ENCODE measurements at regions not wholly inside any gene's neighbourhood (a gene's known extent, or its start where the extent isn't known, plus 50 kb on each side); places are given as distances from the start of the nearest gene placed in this dataset.

DNA sequence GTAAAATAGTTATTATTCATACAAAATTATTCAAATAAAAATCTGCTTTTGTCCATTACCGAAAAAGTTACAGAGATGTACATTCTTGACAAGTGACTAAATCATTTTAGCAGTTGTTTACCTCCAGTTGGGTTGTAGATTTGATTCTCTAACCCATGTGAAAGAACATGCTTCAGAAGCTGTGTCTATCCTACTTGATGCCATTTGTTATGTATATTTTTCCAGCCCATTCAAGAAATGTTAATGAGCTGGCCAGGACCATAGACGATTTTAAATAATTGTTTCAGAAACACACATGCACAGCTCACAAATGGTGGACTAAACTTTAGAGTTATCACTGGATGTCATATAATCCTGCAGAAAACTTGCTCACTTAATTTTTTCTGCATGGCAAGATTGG lies 391.1 kb upstream of the REG3G start:
- ChIA-PET POLR2A (no interaction called here), CTCF (no interaction called here)
- TF ChIP-seq BCL11B (tag by site-specific recombination; IDR thresholded peaks at IDR 0.05; ENCODE audit: low read depth) (no peak), ZNF214 (tag by site-specific recombination; IDR thresholded peaks at IDR 0.05; ENCODE audit: borderline replicate concordance) (no peak), SALL2 (tag by site-specific recombination; IDR thresholded peaks at IDR 0.05; ENCODE audit: borderline replicate concordance) (no peak)
- Histone ChIP-seq H3K9me3 (ENCODE audit: control insufficient read depth, insufficient read depth, low read depth, low read length) (no peaks in the 10 kb centered on the region), H3K4me1 (ENCODE audit: control insufficient read depth, insufficient read depth, low read length) (no peaks in the 10 kb centered on the region), H3K27ac (ENCODE audit: extremely low read depth, low read depth, low read length) (no peak overlapping the region), H3K4me3 (ENCODE audit: low read depth, low read length) (no peak overlapping the region), H3K36me3 (ENCODE audit: control insufficient read depth in 2 of 2, insufficient read depth in 1 of 2, low read length in 2 of 2) (no peaks in the 10 kb centered on the region)

DNA sequence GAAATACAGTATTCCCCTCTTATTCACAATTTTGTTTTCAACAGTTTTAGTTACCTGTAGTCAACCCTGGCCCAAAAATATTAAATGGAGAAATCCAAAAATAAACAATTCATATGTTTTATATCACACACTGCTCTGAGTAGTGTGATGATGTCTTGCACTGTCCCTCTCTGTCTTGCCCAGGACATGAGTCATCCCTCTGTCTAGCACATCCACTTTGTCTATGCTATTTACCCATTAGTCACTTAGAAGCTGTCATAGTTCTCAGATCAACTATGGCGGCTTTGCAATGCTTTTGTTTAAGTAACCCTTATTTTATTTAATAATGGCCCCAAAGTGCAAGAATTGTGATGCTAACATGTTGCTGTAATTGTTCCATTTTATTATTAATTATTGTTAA lies 380.6 kb upstream of the REG3G start:
- no peaks in the 10 kb centered on the region for H3K36me3 ChIP-seq (ENCODE audit: control insufficient read depth in 2 of 2, insufficient read depth in 1 of 2, low read length in 2 of 2)
- TF ChIP-seq ZNF549 (tag by site-specific recombination; IDR thresholded peaks at IDR 0.05), result no peak
- no peak for TF ChIP-seq SETDB1 (IDR thresholded peaks at IDR 0.05; ENCODE audit: insufficient read length, low read length)
- no peak for TF ChIP-seq REPIN1 (tag by site-specific recombination; IDR thresholded peaks at IDR 0.05; ENCODE audit: low read depth)
- TF ChIP-seq, protein P1, sequence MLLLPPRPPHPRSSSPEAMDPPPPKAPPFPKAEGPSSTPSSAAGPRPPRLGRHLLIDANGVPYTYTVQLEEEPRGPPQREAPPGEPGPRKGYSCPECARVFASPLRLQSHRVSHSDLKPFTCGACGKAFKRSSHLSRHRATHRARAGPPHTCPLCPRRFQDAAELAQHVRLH (tag by site-specific recombination; IDR thresholded peaks at IDR 0.05), result no peak
- no peak for TF ChIP-seq ZNF843 (tag by site-specific recombination; IDR thresholded peaks at IDR 0.05)
- no peak for TF ChIP-seq ZNF76 (tag by site-specific recombination; IDR thresholded peaks at IDR 0.05; ENCODE audit: borderline replicate concordance, low read depth)
- TF ChIP-seq, protein P2, sequence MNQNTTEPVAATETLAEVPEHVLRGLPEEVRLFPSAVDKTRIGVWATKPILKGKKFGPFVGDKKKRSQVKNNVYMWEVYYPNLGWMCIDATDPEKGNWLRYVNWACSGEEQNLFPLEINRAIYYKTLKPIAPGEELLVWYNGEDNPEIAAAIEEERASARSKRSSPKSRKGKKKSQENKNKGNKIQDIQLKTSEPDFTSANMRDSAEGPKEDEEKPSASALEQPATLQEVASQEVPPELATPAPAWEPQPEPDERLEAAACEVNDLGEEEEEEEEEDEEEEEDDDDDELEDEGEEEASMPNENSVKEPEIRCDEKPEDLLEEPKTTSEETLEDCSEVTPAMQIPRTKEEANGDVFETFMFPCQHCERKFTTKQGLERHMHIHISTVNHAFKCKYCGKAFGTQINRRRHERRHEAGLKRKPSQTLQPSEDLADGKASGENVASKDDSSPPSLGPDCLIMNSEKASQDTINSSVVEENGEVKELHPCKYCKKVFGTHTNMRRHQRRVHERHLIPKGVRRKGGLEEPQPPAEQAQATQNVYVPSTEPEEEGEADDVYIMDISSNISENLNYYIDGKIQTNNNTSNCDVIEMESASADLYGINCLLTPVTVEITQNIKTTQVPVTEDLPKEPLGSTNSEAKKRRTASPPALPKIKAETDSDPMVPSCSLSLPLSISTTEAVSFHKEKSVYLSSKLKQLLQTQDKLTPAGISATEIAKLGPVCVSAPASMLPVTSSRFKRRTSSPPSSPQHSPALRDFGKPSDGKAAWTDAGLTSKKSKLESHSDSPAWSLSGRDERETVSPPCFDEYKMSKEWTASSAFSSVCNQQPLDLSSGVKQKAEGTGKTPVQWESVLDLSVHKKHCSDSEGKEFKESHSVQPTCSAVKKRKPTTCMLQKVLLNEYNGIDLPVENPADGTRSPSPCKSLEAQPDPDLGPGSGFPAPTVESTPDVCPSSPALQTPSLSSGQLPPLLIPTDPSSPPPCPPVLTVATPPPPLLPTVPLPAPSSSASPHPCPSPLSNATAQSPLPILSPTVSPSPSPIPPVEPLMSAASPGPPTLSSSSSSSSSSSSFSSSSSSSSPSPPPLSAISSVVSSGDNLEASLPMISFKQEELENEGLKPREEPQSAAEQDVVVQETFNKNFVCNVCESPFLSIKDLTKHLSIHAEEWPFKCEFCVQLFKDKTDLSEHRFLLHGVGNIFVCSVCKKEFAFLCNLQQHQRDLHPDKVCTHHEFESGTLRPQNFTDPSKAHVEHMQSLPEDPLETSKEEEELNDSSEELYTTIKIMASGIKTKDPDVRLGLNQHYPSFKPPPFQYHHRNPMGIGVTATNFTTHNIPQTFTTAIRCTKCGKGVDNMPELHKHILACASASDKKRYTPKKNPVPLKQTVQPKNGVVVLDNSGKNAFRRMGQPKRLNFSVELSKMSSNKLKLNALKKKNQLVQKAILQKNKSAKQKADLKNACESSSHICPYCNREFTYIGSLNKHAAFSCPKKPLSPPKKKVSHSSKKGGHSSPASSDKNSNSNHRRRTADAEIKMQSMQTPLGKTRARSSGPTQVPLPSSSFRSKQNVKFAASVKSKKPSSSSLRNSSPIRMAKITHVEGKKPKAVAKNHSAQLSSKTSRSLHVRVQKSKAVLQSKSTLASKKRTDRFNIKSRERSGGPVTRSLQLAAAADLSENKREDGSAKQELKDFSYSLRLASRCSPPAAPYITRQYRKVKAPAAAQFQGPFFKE (tag by site-specific recombination; IDR thresholded peaks at IDR 0.05; ENCODE audit: borderline replicate concordance), result no peak
- no peak for TF ChIP-seq ZSCAN23 (tag by site-specific recombination; IDR thresholded peaks at IDR 0.05)
- TF ChIP-seq GLIS2 (tag by site-specific recombination; IDR thresholded peaks at IDR 0.05), result no peak
- TF ChIP-seq ZNF366 (tag by site-specific recombination; conservative IDR thresholded peaks at IDR 0.05), result no peak
- no peak for TF ChIP-seq ZNF544 (tag by site-specific recombination; IDR thresholded peaks at IDR 0.05)
- TF ChIP-seq, protein P3, sequence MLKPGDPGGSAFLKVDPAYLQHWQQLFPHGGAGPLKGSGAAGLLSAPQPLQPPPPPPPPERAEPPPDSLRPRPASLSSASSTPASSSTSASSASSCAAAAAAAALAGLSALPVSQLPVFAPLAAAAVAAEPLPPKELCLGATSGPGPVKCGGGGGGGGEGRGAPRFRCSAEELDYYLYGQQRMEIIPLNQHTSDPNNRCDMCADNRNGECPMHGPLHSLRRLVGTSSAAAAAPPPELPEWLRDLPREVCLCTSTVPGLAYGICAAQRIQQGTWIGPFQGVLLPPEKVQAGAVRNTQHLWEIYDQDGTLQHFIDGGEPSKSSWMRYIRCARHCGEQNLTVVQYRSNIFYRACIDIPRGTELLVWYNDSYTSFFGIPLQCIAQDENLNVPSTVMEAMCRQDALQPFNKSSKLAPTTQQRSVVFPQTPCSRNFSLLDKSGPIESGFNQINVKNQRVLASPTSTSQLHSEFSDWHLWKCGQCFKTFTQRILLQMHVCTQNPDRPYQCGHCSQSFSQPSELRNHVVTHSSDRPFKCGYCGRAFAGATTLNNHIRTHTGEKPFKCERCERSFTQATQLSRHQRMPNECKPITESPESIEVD (tag by site-specific recombination; IDR thresholded peaks at IDR 0.05), result no peak
- no peak for TF ChIP-seq ZNF629 (tag by site-specific recombination; IDR thresholded peaks at IDR 0.05)
- TF ChIP-seq ZNF561 (tag by site-specific recombination; IDR thresholded peaks at IDR 0.05; ENCODE audit: borderline replicate concordance), result no peak
- TF ChIP-seq ZNF624 (tag by site-specific recombination; IDR thresholded peaks at IDR 0.05), result no peak
- H3K4me1 ChIP-seq (ENCODE audit: control insufficient read depth, insufficient read depth, low read length), result no peaks in the 10 kb centered on the region
- ChIA-PET CTCF (interaction anchor here (0.6 kb wide), 1 partner anchor 335 kb away, joined by 3 read pairs; no protein-coding TSS in a partner anchor), POLR2A (no interaction called here)
- no peak overlapping the region for H3K27ac ChIP-seq (ENCODE audit: extremely low read depth, low read depth, low read length)
- H3K4me3 ChIP-seq (ENCODE audit: low read depth, low read length), result no peak overlapping the region
- H3K9me3 ChIP-seq (ENCODE audit: control insufficient read depth, insufficient read depth, low read depth, low read length), result no peaks in the 10 kb centered on the region

Measured in HEK293 (cell line).